NK-92 treated with Interleukin-12 subunit alpha and Interleukin-12 subunit beta, amount 100 ng/mL, for 24 hours (cell line): ENCODE measurements at regions not wholly inside any gene's neighbourhood (a gene's known extent, or its start where the extent isn't known, plus 50 kb on each side); places are given as distances from the start of the nearest gene placed in this dataset.

ENCODE experiments used
- DNase-seq: peaks from one replicate; lab custom pipeline; 2025; lab: John Stamatoyannopoulos, UW

GRCh38 chr11:91866642-91867041, 358.0 kb upstream of the FAT3 start:
- no peak for DNase-seq

- DNase-seq: no peak
Observed at GRCh38 chr11:91860661-91861060, 364.0 kb upstream of the FAT3 start.

GRCh38 chr11:91859666-91860065, 365.0 kb upstream of the FAT3 start:
- DNase-seq: no peak

- no peak for DNase-seq
Observed at GRCh38 chr11:91857179-91857578, 367.4 kb upstream of the FAT3 start.

- DNase-seq: no peak
Observed at GRCh38 chr11:91854780-91855179, 369.8 kb upstream of the FAT3 start.

- DNase-seq: no peak
Observed at GRCh38 chr11:91854171-91854570, 370.4 kb upstream of the FAT3 start.

GRCh38 chr11:91851908-91852307, 372.7 kb upstream of the FAT3 start:
- no peak for DNase-seq

- no peak for DNase-seq
Observed at GRCh38 chr11:91850533-91851275, 373.9 kb upstream of the FAT3 start.

- no peak for DNase-seq
Observed at GRCh38 chr11:91850021-91850420, 374.6 kb upstream of the FAT3 start.

- no peak for DNase-seq
Observed at GRCh38 chr11:91846649-91847048, 378.0 kb upstream of the FAT3 start.

- DNase-seq: no peak
Observed at GRCh38 chr11:91846002-91846401, 378.6 kb upstream of the FAT3 start.

- DNase-seq: no peak
Observed at GRCh38 chr11:91840640-91841240, 383.9 kb upstream of the FAT3 start.

GRCh38 chr11:91837411-91838330, 386.9 kb upstream of the FAT3 start:
- no peak for DNase-seq

- DNase-seq: no peak
Observed at GRCh38 chr11:91835051-91835560, 389.5 kb upstream of the FAT3 start.

GRCh38 chr11:91828901-91829300, 395.7 kb upstream of the FAT3 start:
- DNase-seq: no peak

- DNase-seq: no peak
Observed at GRCh38 chr11:91825777-91826176, 398.8 kb upstream of the FAT3 start.

GRCh38 chr11:91823252-91823830, 401.3 kb upstream of the FAT3 start:
- DNase-seq: no peak

GRCh38 chr11:91822805-91823204, 401.8 kb upstream of the FAT3 start:
- DNase-seq: no peak

GRCh38 chr11:91820709-91821108, 403.9 kb upstream of the FAT3 start:
- no peak for DNase-seq

GRCh38 chr11:91819777-91820176, 404.8 kb upstream of the FAT3 start:
- no peak for DNase-seq

- DNase-seq: no peak
Observed at GRCh38 chr11:91819195-91819594, 405.4 kb upstream of the FAT3 start.

- no peak for DNase-seq
Observed at GRCh38 chr11:91817996-91818395, 406.6 kb upstream of the FAT3 start.
